ENCODE measurements at regions not wholly inside any gene's neighbourhood (a gene's known extent, or its start where the extent isn't known, plus 50 kb on each side); places are given as distances from the start of the nearest gene placed in this dataset.

- Mint-ChIP-seq H3K4me1 (ENCODE audit: low read depth) (peaks cover 13% of the 10 kb centered on the region), H3K27me3 (ENCODE audit: low read depth) (no peaks in the 10 kb centered on the region), H3K27ac (no peak overlapping the region), H3K4me3 (no peak overlapping the region), H3K9me3 (peaks cover 9% of the 10 kb centered on the region), H3K36me3 (ENCODE audit: low read depth) (peaks cover 2% of the 10 kb centered on the region)
Observed at GRCh38 chr5:56346044-56346710, 113.0 kb upstream of the ANKRD55 start.

GRCh38 chr5:56345352-56345751 is 112.2 kb upstream of the ANKRD55 start:
- Mint-ChIP-seq H3K27ac (no peak overlapping the region), H3K9me3 (peaks cover 9% of the 10 kb centered on the region), H3K27me3 (ENCODE audit: low read depth) (no peaks in the 10 kb centered on the region), H3K36me3 (ENCODE audit: low read depth) (peaks cover 2% of the 10 kb centered on the region), H3K4me3 (no peak overlapping the region), H3K4me1 (ENCODE audit: low read depth) (peaks cover 13% of the 10 kb centered on the region)

- peaks cover 12% of the 10 kb centered on the region for H3K4me1 Mint-ChIP-seq (ENCODE audit: low read depth)
- no peak overlapping the region for H3K4me3 Mint-ChIP-seq
- peaks cover 9% of the 10 kb centered on the region for H3K9me3 Mint-ChIP-seq
- H3K36me3 Mint-ChIP-seq (ENCODE audit: low read depth): peaks cover 2% of the 10 kb centered on the region
- H3K27ac Mint-ChIP-seq: no peak overlapping the region
- no peaks in the 10 kb centered on the region for H3K27me3 Mint-ChIP-seq (ENCODE audit: low read depth)
Observed at GRCh38 chr5:56344594-56344993, 111.5 kb upstream of the ANKRD55 start.

- Mint-ChIP-seq H3K4me3 (no peak overlapping the region), H3K4me1 (ENCODE audit: low read depth) (peaks cover 12% of the 10 kb centered on the region), H3K27me3 (ENCODE audit: low read depth) (no peaks in the 10 kb centered on the region), H3K36me3 (ENCODE audit: low read depth) (peaks cover 5% of the 10 kb centered on the region), H3K27ac (no peak overlapping the region), H3K9me3 (peaks cover 9% of the 10 kb centered on the region)
Observed at GRCh38 chr5:56343988-56344387, 110.9 kb upstream of the ANKRD55 start.

- no peak overlapping the region for H3K27ac Mint-ChIP-seq
- H3K27me3 Mint-ChIP-seq (ENCODE audit: low read depth): peaks cover 4% of the 10 kb centered on the region
- peaks cover 5% of the 10 kb centered on the region for H3K36me3 Mint-ChIP-seq (ENCODE audit: low read depth)
- peaks cover 19% of the 10 kb centered on the region for H3K9me3 Mint-ChIP-seq
- H3K4me1 Mint-ChIP-seq (ENCODE audit: low read depth): peaks cover 12% of the 10 kb centered on the region
- H3K4me3 Mint-ChIP-seq: no peak overlapping the region
Observed at GRCh38 chr5:56342616-56343015, 109.5 kb upstream of the ANKRD55 start.

- peaks cover 32% of the 10 kb centered on the region for H3K9me3 Mint-ChIP-seq
- peaks cover 8% of the 10 kb centered on the region for H3K36me3 Mint-ChIP-seq (ENCODE audit: low read depth)
- peaks cover 12% of the 10 kb centered on the region for H3K4me1 Mint-ChIP-seq (ENCODE audit: low read depth)
- no peak overlapping the region for H3K4me3 Mint-ChIP-seq
- no peak overlapping the region for H3K27ac Mint-ChIP-seq
- H3K27me3 Mint-ChIP-seq (ENCODE audit: low read depth): peaks cover 4% of the 10 kb centered on the region
Observed at GRCh38 chr5:56340196-56340980, 107.3 kb upstream of the ANKRD55 start.

- Mint-ChIP-seq H3K4me3 (no peak overlapping the region), H3K27me3 (ENCODE audit: low read depth) (peaks cover 4% of the 10 kb centered on the region), H3K27ac (no peak overlapping the region), H3K36me3 (ENCODE audit: low read depth) (peaks cover 11% of the 10 kb centered on the region), H3K9me3 (peaks cover 35% of the 10 kb centered on the region), H3K4me1 (ENCODE audit: low read depth) (peaks cover 12% of the 10 kb centered on the region)
Observed at GRCh38 chr5:56339732-56340131, 106.6 kb upstream of the ANKRD55 start.

GRCh38 chr5:56337715-56338319 is 104.7 kb upstream of the ANKRD55 start:
- Mint-ChIP-seq H3K4me3 (no peak overlapping the region), H3K27me3 (ENCODE audit: low read depth) (peaks cover 4% of the 10 kb centered on the region), H3K4me1 (ENCODE audit: low read depth) (peaks cover 6% of the 10 kb centered on the region), H3K9me3 (peaks cover 39% of the 10 kb centered on the region), H3K27ac (no peak overlapping the region), H3K36me3 (ENCODE audit: low read depth) (peaks cover 17% of the 10 kb centered on the region)

- H3K4me1 Mint-ChIP-seq (ENCODE audit: low read depth): peaks cover 8% of the 10 kb centered on the region
- no peak overlapping the region for H3K27ac Mint-ChIP-seq
- H3K27me3 Mint-ChIP-seq (ENCODE audit: low read depth): peaks cover 4% of the 10 kb centered on the region
- peaks cover 39% of the 10 kb centered on the region for H3K9me3 Mint-ChIP-seq
- H3K36me3 Mint-ChIP-seq (ENCODE audit: low read depth): peaks cover 17% of the 10 kb centered on the region
- no peak overlapping the region for H3K4me3 Mint-ChIP-seq
Observed at GRCh38 chr5:56335212-56335611, 102.1 kb upstream of the ANKRD55 start.

GRCh38 chr5:56330806-56331205 is 97.7 kb upstream of the ANKRD55 start:
- Mint-ChIP-seq H3K4me3 (no peak overlapping the region), H3K9me3 (peaks cover 21% of the 10 kb centered on the region), H3K27me3 (ENCODE audit: low read depth) (no peaks in the 10 kb centered on the region), H3K36me3 (ENCODE audit: low read depth) (peaks cover 15% of the 10 kb centered on the region), H3K27ac (no peak overlapping the region), H3K4me1 (ENCODE audit: low read depth) (peaks cover 47% of the 10 kb centered on the region)

- H3K36me3 Mint-ChIP-seq (ENCODE audit: low read depth): peaks cover 9% of the 10 kb centered on the region
- no peaks in the 10 kb centered on the region for H3K27me3 Mint-ChIP-seq (ENCODE audit: low read depth)
- peaks cover 15% of the 10 kb centered on the region for H3K9me3 Mint-ChIP-seq
- H3K27ac Mint-ChIP-seq: peak overlapping the region; percentile 89
- H3K4me1 Mint-ChIP-seq (ENCODE audit: low read depth): peaks cover 53% of the 10 kb centered on the region
- H3K4me3 Mint-ChIP-seq: peak overlapping the region; percentile 30
Observed at GRCh38 chr5:56330167-56330566, 97.0 kb upstream of the ANKRD55 start.

- H3K27me3 Mint-ChIP-seq (ENCODE audit: low read depth): no peaks in the 10 kb centered on the region
- H3K4me3 Mint-ChIP-seq: peak overlapping the region; percentile 30
- peaks cover 9% of the 10 kb centered on the region for H3K36me3 Mint-ChIP-seq (ENCODE audit: low read depth)
- H3K9me3 Mint-ChIP-seq: peaks cover 13% of the 10 kb centered on the region
- peaks cover 56% of the 10 kb centered on the region for H3K4me1 Mint-ChIP-seq (ENCODE audit: low read depth)
- H3K27ac Mint-ChIP-seq: peak overlapping the region; percentile 89
Observed at GRCh38 chr5:56329652-56330051, 96.5 kb upstream of the ANKRD55 start.

GRCh38 chr5:56328753-56329560 is 95.8 kb upstream of the ANKRD55 start:
- peaks cover 4% of the 10 kb centered on the region for H3K36me3 Mint-ChIP-seq (ENCODE audit: low read depth)
- H3K4me1 Mint-ChIP-seq (ENCODE audit: low read depth): peaks cover 56% of the 10 kb centered on the region
- no peaks in the 10 kb centered on the region for H3K27me3 Mint-ChIP-seq (ENCODE audit: low read depth)
- H3K9me3 Mint-ChIP-seq: peaks cover 8% of the 10 kb centered on the region
- H3K27ac Mint-ChIP-seq: peak overlapping the region; percentile 89
- peak overlapping the region; percentile 54 for H3K4me3 Mint-ChIP-seq

GRCh38 chr5:56327809-56328208 is 94.7 kb upstream of the ANKRD55 start:
- Mint-ChIP-seq H3K9me3 (peaks cover 3% of the 10 kb centered on the region), H3K4me3 (peak overlapping the region; percentile 57), H3K36me3 (ENCODE audit: low read depth) (no peaks in the 10 kb centered on the region), H3K4me1 (ENCODE audit: low read depth) (peaks cover 57% of the 10 kb centered on the region), H3K27ac (peak overlapping the region; percentile 89), H3K27me3 (ENCODE audit: low read depth) (no peaks in the 10 kb centered on the region)
